ENCODE measurements at regions not wholly inside any gene's neighbourhood (a gene's known extent, or its start where the extent isn't known, plus 50 kb on each side); places are given as distances from the start of the nearest gene placed in this dataset.
A peak's percentile ranks its signal among the peaks of the same experiment; 100 is the strongest.
"Not testable (repeated sequence)": the region's sequence is repeated elsewhere in the genome, so short reads cannot be mapped to it uniquely, and the experiment has no call there.

- ATAC-seq (no peak), DNase-seq (ENCODE audit: low spot score) (no peak), FAIRE-seq (no peak)
- ChIA-PET POLR2A (no interaction called here), CTCF (ENCODE audit: low intra/inter-chr PET ratio, low total read pairs) (no interaction called here)
- H3K27me3 ChIP-seq (ENCODE audit: control insufficient read depth in 1 of 2, insufficient read depth in 2 of 2, low read length in 2 of 2): no peaks in the 10 kb centered on the region; a peak in 1 of 5 replicates
- H3K9me3 ChIP-seq (ENCODE audit: low read length): no peaks in the 10 kb centered on the region
- H3K4me1 ChIP-seq (ENCODE audit: insufficient read depth, low read length): no peaks in the 10 kb centered on the region
- intact Hi-C loops (cut with micrococcal nuclease; ENCODE audit: unreplicated experiment): no loop called here
- H3K4me2 ChIP-seq (ENCODE audit: low read depth, low read length): no peak overlapping the region
- H3K79me2 ChIP-seq (ENCODE audit: insufficient read depth, low read length): no peaks in the 10 kb centered on the region
- H3K9ac ChIP-seq (ENCODE audit: insufficient read depth, low read depth, low read length): no peak overlapping the region
- H3K4me3 ChIP-seq (replicated peaks in 1 of 3; ENCODE audit: insufficient read depth in 1 of 3, low read depth in 2 of 3, low read length in 3 of 3): no peak overlapping the region
- no peak overlapping the region for H3K27ac ChIP-seq (ENCODE audit: extremely low read length, insufficient read depth, low read length)
- H3K36me3 ChIP-seq (replicated peaks in 1 of 2; ENCODE audit: control insufficient read depth in 1 of 2, insufficient read depth in 2 of 2, low read length in 2 of 2): no peaks in the 10 kb centered on the region
- no peaks in the 10 kb centered on the region for H4K20me1 ChIP-seq (ENCODE audit: insufficient read depth, low read length)
- no peak overlapping the region for H2AFZ ChIP-seq (ENCODE audit: low read length)
- WGBS (ENCODE audit: low lambda C conversion rate): 66% methylated on average over 3 of the region's 3 CpGs
- in situ Hi-C loops (cut with HindIII; ENCODE audit: extremely low pct_ligation_motif_present, low pct_unique_long_range_greater_than_20kb): no loop called here
- BruUV-seq (replicated peaks): no TSS peak
- TF ChIP-seq DNMT1 (CRISPR knock-in tag; IDR thresholded peaks at IDR 0.05) (no peak), ZNF605 (CRISPR knock-in tag; IDR thresholded peaks at IDR 0.05) (no peak), MAZ (IDR thresholded peaks at IDR 0.05; ENCODE audit: borderline replicate concordance, low read depth, low read length) (no peak), MAZ (CRISPR knock-in tag; IDR thresholded peaks at IDR 0.05; ENCODE audit: low read depth) (no peak), SRSF9 (IDR thresholded peaks at IDR 0.05; ENCODE audit: borderline replicate concordance, insufficient read depth, low read depth, low read length, poor library complexity, severe bottlenecking) (no peak)
Observed at GRCh38 chr6:17224056-17224455, 57.1 kb upstream of the RBM24 start.

GRCh38 chr6:17224501-17224900 is 56.7 kb upstream of the RBM24 start:
- H3K9me3 ChIP-seq (ENCODE audit: low read length); intact Hi-C loops (cut with micrococcal nuclease; ENCODE audit: unreplicated experiment); POLR2A ChIA-PET; BruUV-seq (replicated peaks); H3K9ac ChIP-seq (ENCODE audit: insufficient read depth, low read depth, low read length); H3K4me2 ChIP-seq (ENCODE audit: low read depth, low read length); H3K36me3 ChIP-seq (replicated peaks in 1 of 2; ENCODE audit: control insufficient read depth in 1 of 2, insufficient read depth in 2 of 2, low read length in 2 of 2); H3K4me3 ChIP-seq (replicated peaks in 1 of 3; ENCODE audit: insufficient read depth in 1 of 3, low read depth in 2 of 3, low read length in 3 of 3); H2AFZ ChIP-seq (ENCODE audit: low read length); ATAC-seq; H4K20me1 ChIP-seq (ENCODE audit: insufficient read depth, low read length); H3K79me2 ChIP-seq (ENCODE audit: insufficient read depth, low read length); H3K27me3 ChIP-seq (ENCODE audit: control insufficient read depth in 1 of 2, insufficient read depth in 2 of 2, low read length in 2 of 2); H3K4me1 ChIP-seq (ENCODE audit: insufficient read depth, low read length); in situ Hi-C loops (cut with HindIII; ENCODE audit: extremely low pct_ligation_motif_present, low pct_unique_long_range_greater_than_20kb); H3K27ac ChIP-seq (ENCODE audit: extremely low read length, insufficient read depth, low read length); CTCF ChIA-PET (ENCODE audit: low intra/inter-chr PET ratio, low total read pairs); DNase-seq (ENCODE audit: low spot score); FAIRE-seq: not testable (repeated sequence)
- TF ChIP-seq, protein P1, sequence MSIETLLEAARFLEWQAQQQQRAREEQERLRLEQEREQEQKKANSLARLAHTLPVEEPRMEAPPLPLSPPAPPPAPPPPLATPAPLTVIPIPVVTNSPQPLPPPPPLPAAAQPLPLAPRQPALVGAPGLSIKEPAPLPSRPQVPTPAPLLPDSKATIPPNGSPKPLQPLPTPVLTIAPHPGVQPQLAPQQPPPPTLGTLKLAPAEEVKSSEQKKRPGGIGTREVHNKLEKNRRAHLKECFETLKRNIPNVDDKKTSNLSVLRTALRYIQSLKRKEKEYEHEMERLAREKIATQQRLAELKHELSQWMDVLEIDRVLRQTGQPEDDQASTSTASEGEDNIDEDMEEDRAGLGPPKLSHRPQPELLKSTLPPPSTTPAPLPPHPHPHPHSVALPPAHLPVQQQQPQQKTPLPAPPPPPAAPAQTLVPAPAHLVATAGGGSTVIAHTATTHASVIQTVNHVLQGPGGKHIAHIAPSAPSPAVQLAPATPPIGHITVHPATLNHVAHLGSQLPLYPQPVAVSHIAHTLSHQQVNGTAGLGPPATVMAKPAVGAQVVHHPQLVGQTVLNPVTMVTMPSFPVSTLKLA (IDR thresholded peaks at IDR 0.05): peak; percentile 92
- 10% methylated on average over 5 of the region's 5 CpGs for WGBS (ENCODE audit: low lambda C conversion rate)

Data from HepG2 (cell line).